ENCODE measurements at regions not wholly inside any gene's neighbourhood (a gene's known extent, or its start where the extent isn't known, plus 50 kb on each side); places are given as distances from the start of the nearest gene placed in this dataset.

DNA sequence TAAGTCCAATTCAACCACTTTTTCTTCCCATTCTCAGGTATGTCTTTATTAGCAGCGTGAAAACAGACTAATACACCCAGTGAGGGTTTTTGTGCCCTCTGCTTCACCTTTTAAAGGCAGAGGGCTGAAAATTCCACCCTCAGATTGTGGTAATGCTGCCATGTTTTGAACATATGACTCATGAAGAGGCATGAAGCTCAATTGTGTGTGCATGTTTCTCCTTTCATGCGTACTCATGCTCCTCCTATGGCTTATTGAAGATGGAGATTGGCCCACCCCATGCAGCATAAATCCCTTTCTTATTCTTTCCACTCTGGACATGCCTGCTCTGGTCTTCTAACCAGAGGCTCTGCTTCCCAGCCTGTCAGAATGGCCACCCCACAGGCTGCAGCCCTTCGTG lies 168.0 kb upstream of the PRKCQ start:
- Histone ChIP-seq H3K9me1 (replicated peaks; ENCODE audit: control insufficient read depth, extremely low read depth, insufficient read depth, low read length) (no peaks in the 10 kb centered on the region), H3K4me2 (ENCODE audit: insufficient read depth, low read length) (no peak overlapping the region), H3K79me2 (ENCODE audit: control insufficient read depth, insufficient read depth, low read length) (no peaks in the 10 kb centered on the region), H3K4me3 (replicated peaks in 1 of 3; ENCODE audit: insufficient read depth in 1 of 3, low read depth in 1 of 3, low read length in 3 of 3) (no peak overlapping the region), H3K9ac (replicated peaks; ENCODE audit: extremely low read depth, insufficient read depth, low read length) (no peak overlapping the region), H3K36me3 (ENCODE audit: control insufficient read depth in 2 of 2, extremely low read depth in 1 of 2, insufficient read depth in 2 of 2, low read length in 2 of 2) (no peaks in the 10 kb centered on the region), H3K4me1 (ENCODE audit: control insufficient read depth, extremely low read depth, insufficient read depth, low read length) (peaks cover 23% of the 10 kb centered on the region), H3K9me3 (replicated peaks; ENCODE audit: control insufficient read depth, insufficient read depth, low read length) (no peaks in the 10 kb centered on the region), H2AFZ (ENCODE audit: low read depth, low read length) (no peak overlapping the region), H4K20me1 (replicated peaks; ENCODE audit: control insufficient read depth, extremely low read depth, insufficient read depth, low read length) (no peaks in the 10 kb centered on the region), H3K27ac (ENCODE audit: insufficient read depth, low read depth, low read length) (no peak overlapping the region), H3K27me3 (ENCODE audit: control insufficient read depth in 2 of 2, insufficient read depth in 2 of 2, low read length in 2 of 2) (no peaks in the 10 kb centered on the region)
- ChIA-PET POLR2A (no interaction called here), CTCF (interaction anchor here (0.9 to 3.9 kb wide), 4 partner anchors 9 to 26 kb away, joined by 3 to 14 read pairs (median 5); no protein-coding TSS in a partner anchor)
- dilution Hi-C loops (cut with MboI; ENCODE audit: extremely low pct_ligation_motif_present, low sequenced_read_pairs) (no loop called here), intact Hi-C loops (cut with micrococcal nuclease) (no loop called here)
- BruUV-seq (replicated peaks): no TSS peak
- FAIRE-seq: no peak
- DNase-seq (ENCODE audit: low read depth, low spot score): no peak
- TF ChIP-seq EZH2 (IDR thresholded peaks at IDR 0.05; ENCODE audit: borderline replicate concordance, low read depth, low read length, severe bottlenecking) (no peak), POLR2AphosphoS5 (IDR thresholded peaks at IDR 0.05; ENCODE audit: insufficient read depth, low read depth, low read length) (no peak), FOS (IDR thresholded peaks at IDR 0.05; ENCODE audit: borderline replicate concordance, insufficient read depth, low read length) (no peak), MYC (IDR thresholded peaks at IDR 0.05; ENCODE audit: low read depth, low read length) (no peak), JUN (IDR thresholded peaks at IDR 0.05; ENCODE audit: borderline replicate concordance, insufficient read depth, insufficient read length, low read depth) (no peak), GATA2 (IDR thresholded peaks at IDR 0.05; ENCODE audit: insufficient read depth, insufficient read length, low read depth, low read length) (no peak), POLR2A (IDR thresholded peaks at IDR 0.05; ENCODE audit: low read depth, low read length) (no peak)
- TF ChIP-seq, protein P1, sequence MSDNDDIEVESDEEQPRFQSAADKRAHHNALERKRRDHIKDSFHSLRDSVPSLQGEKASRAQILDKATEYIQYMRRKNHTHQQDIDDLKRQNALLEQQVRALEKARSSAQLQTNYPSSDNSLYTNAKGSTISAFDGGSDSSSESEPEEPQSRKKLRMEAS (IDR thresholded peaks at IDR 0.05; ENCODE audit: insufficient read depth, insufficient read length): no peak
- TF ChIP-seq, protein P2, sequence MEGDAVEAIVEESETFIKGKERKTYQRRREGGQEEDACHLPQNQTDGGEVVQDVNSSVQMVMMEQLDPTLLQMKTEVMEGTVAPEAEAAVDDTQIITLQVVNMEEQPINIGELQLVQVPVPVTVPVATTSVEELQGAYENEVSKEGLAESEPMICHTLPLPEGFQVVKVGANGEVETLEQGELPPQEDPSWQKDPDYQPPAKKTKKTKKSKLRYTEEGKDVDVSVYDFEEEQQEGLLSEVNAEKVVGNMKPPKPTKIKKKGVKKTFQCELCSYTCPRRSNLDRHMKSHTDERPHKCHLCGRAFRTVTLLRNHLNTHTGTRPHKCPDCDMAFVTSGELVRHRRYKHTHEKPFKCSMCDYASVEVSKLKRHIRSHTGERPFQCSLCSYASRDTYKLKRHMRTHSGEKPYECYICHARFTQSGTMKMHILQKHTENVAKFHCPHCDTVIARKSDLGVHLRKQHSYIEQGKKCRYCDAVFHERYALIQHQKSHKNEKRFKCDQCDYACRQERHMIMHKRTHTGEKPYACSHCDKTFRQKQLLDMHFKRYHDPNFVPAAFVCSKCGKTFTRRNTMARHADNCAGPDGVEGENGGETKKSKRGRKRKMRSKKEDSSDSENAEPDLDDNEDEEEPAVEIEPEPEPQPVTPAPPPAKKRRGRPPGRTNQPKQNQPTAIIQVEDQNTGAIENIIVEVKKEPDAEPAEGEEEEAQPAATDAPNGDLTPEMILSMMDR (IDR thresholded peaks at IDR 0.05; ENCODE audit: extremely low read depth in 1 of 2, insufficient read depth in 1 of 2, low read depth in 1 of 2, low read length in 2 of 2): no peak
